ENCODE measurements at regions not wholly inside any gene's neighbourhood (a gene's known extent, or its start where the extent isn't known, plus 50 kb on each side); places are given as distances from the start of the nearest gene placed in this dataset.
"Not testable (repeated sequence)": the region's sequence is repeated elsewhere in the genome, so short reads cannot be mapped to it uniquely, and the experiment has no call there.

DNA sequence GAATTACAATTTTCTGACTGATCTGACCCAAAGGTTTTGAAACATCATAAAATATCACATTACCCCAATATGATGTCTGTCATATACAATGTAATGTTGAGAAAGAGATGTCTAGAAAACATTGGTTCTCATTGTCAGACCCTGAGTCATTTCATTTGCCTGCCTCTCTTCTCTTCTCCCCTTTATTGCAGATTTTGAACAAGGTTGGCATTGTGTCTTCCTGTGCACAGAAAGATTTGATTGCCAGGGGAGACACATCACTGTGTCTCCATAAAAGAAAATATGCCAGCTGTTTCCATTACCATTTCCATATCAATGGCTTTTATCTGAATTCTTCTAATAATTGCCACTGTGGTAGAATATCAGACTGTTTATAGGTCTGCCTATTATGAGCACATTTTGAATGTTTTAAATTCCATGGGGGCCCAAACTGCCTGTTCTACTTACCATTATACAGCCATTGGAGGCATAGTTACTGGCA is 65.6 kb downstream of the IFI44 start:
- no peak for DNase-seq

DNA sequence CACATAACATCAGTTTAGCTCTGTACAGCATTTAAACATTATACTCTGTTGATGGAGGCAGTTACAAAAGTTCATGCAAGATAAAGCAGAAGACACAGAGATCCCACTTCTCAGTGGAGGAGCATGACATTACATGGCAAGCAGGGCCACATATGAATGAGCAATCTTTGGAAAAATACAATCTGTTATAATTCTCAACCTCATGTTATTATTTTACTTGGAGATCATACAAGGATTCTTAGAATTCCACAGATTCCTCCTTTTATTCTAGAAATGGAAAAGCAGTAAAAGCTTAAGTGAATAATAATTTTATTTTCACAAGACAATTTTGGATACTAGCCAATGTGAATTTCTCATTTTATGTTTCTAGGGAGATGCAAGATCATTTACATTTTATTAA is 66.6 kb downstream of the IFI44 start:
- DNase-seq: no peak

DNA sequence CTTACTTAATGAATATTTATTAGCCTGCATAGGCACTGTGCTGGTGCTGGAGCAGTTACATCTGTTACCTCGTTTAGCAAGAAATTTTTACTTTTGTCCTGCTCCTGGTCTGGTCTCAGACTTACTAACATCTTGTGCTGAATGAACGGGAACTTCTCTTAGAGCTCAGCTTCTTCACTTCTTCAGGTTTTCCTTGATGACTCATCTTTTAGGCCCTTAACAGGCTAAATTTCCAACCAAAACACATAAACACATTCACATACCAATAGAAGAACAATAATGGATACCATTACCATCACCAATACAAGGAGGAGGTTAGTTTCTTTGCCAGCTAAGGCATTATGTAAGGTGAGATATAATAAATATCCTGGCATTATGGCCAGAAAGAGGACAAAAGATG is 68.9 kb downstream of the IFI44 start:
- DNase-seq: no peak

DNA sequence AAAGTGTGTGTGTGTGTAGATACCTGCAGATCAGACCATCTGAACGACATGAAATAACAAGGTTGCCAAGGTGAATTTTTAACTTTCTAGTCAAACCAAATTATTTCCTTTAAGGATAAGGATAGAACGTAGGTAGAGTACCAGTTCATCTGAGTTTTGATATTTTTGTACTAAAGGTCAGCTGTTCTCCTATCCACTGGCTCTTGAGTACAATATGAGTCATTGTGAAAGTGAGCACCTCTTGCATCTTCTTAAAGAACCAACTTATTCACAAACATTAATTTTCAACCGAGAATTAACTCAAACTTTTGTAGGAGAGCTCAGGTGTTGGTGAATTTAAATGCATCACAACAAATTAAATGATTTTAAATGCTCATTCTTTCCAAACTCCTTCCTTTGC is 71.5 kb downstream of the IFI44 start:
- DNase-seq: no peak

DNA sequence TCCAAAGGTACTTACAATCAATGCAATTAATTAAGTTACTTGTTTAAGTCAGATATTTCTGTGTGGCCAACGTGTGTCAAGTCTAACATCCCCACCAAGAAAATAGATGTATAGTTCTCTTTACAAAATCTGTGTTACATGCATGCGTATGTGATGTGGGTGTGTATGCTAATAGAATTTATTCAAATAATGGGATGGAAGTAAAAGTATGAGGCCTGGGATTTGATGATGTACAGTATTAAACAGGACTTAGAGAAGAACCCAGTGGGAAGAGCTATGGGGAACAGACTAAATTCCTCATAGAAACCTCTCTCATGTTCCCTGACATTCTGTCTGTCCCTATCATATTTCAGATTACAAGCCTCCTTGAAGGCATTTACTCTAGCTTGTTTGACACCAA is 72.5 kb downstream of the IFI44 start:
- DNase-seq: no peak

DNA sequence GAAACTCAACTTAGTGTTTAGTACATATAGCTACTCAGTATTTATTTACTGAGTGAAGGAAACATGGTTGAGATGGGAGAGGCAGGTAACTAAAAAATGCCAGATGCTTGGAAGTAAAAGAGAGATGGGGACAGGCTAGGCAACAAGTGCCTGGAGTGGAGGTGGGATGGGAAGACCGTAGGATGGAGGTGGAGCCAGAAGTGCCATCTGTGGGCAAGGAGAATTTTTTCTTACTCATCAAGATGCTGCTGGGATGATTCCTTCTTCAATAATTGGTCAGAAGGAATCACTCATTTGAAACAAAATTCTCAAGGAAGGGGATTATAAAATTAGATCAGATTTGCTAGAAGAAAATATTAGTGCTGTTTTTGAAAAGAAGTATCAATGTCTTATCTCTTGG is 72.9 kb downstream of the IFI44 start:
- DNase-seq: no peak

DNA sequence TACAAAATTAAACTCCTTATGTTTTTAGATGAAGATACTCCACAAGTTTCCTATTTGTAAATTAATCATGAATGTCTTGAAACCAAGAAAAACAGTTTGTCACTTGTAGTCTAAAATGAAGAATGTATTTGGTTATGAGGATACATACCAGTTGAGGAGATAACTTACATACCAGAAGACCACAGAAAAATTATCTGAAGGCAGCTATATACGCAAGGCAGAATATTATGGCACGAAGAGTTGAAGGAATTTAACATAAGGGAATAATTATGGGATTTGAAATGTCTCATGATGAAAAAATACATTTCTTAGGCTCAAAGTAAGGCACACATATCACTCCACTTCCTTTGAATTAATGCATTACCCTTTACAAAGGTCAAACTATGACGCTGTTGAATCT is 73.3 kb downstream of the IFI44 start:
- DNase-seq: no peak

DNA sequence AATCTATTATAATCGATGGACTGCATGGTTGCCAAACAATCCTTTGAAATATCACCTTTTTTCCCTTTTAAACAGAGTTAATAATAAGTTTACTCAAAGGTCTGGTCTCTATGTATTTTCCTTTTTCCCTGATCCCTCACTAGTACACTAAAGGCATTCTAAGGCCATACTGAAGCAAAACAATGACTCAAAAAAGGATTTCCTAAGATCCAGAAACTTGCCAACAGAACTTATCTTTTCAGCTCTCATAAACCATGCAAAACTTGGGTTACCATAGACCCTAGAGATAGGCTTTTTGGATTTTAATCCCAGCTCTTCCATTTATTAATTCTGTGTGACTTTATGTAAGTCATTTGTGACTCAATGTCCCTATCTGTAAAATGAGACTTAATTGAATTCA is 77.1 kb downstream of the IFI44 start:
- no peak for DNase-seq

DNA sequence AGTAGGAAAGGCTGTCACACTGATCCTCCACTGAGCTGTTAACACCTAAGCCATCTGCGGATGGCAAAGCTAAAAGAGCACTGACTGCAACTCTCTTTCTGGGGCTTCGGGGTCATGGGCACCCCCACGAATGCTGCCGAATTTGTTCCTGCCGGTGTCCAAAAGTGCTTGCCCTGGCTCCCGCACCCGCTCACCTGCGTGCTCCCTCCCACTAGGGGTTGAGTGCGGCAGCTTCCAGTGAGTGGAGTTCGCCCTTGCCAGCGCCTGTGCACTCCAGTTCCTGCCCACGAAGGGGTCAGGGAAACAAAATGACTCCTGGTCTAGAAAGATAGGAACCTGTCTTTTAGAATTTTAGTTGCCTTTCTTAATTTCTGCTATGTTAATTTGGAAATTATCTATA is 78.7 kb downstream of the IFI44 start:
- no peak for DNase-seq

DNA sequence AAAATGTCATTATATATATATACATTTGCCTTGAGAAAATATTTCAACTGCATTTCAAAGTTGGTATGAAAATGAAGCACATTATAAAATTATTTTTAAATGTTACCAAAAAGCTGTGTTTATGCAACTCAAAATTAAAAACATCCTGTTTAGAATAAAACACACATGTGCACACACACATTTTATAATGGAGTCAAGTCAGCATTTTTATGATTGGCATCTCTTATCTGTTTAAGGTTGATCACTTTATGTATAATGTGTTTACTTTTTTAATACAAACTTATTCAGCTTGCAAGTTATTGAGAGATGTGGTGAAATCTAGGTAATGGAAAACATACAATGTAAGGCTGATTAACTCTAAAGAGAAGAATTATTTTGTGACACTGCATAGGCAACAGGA is 80.4 kb downstream of the IFI44 start:
- DNase-seq: no peak

DNA sequence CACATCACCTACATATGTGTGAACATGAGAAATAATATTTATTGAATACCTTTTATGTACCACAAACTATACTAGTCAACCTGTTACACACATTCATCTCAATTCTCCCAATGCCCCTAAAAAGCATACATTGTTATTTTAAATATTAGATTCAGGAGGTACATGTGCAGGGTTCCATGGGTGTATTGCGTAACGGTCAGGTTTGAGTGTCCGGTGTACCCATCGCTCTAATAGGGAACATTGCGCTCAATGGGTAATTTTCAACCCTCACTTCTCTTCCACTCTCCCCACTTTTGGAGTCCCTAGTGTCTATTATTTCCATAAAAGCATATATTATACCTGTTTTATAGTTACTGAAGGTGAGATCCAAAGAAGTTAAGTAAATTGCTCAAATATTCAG is 82.0 kb downstream of the IFI44 start:
- no peak for DNase-seq

DNA sequence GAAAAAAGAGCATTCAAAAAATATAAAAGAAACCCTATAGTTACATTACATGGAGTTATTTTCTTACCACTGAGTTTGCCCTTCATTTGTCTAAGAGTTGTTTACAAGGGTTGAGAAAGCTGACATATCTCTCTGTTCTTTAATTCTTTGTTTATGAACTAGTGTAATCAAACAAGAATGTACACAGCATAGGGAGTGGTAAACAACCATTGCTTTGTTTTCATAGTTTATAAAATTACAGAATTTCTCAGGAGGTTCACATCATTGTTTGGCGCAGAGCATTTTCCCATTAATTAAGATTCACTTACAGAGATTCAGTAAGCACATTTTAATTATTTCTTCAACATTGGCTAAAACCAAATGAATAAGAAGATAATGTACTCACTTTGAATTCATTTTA is 87.6 kb downstream of the IFI44 start:
- DNase-seq: no peak

DNA sequence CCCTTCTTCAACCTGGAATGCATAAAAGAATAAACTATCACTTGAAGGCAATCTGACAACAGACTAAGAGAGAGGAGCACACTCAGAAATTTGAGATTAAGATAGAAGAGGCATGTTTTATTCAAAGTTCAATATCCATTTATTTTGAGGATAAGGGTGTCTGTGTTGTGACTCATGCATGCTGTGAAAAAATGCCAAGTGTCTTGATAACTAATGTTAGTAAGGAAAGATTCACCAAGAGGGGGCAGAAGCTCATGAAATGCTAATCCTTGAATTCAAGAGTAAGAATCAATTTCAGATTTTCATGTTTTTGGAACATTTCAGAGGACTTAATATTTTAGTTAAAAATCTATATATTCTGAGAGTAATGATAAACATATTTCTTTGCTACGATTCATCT is 94.0 kb downstream of the IFI44 start:
- DNase-seq: no peak

DNA sequence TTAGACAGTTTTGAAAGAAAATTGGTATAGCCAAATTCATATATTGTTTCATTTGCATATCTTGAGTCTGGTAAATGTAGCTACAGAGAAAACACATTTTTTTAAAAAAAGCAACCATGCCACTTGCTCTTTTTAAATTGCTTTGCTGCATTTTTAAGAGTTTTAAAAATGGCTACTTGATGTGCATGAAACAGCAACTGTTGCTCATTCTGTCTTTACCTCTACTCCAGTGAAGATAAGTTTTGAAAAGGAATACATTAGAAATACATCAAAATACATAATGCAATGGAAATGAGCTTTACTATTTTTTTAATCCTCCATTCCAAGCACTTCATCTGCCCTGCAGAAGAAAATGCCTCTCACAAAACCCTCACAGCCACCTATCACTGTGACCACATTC is 95.5 kb downstream of the IFI44 start:
- DNase-seq: no peak

DNA sequence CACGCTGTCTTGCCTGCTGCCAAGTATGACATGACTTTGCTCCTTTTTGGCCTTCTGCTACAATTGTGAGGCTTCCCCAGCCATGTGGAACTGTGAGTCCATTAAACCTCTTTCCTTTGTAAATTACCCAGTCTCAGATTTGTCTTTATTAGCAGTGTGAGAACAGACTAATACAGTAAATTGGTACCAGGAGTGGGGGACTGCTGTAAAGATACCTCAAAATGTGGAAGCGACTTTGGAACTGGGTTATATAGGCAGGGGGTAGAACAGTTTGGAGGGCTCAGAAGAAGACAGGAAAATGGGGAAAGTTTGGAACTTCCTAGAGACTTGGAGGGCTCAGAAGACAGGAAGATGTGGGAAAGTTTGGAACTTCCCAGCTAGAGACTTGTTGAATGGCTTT is 104.0 kb downstream of the IFI44 start:
- DNase-seq: not testable (repeated sequence)

DNA sequence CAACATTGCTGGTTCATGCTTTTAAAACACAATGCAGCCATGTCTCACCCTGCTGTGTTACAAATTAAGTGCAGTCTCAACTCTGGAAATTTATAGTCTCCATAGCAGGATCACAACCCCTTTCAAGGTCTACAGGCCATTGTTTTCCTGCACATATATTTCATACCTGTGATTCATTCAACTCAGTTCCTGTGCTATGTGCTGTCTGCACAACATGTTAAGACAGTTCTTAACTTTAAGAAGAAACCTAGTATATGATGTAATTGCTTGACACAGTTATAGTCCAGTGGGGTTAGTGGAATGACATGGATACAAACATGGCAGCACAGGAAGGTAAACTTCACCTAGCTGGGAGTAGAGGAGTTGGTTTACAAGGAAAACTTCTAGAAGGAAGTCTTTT is 106.4 kb downstream of the IFI44 start:
- DNase-seq: no peak

DNA sequence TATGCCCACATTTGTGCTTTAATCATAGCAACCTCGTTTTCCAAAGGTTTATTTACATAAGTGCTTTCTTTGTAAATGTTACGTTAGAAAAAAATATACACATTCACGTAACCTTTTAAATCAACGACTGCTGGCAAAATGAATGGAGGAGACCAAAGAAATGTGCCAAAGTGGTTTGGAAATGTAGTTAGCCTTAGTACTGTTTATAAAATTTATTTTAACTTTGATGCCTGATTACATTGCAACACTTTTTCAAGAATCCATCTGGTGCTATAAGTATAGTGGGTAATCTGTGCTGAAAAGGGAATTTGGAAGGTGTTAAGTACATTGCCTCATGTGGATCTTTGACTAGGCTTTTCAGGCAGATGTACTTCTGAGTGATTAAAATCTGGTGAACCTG is 108.9 kb downstream of the IFI44 start:
- DNase-seq: no peak

DNA sequence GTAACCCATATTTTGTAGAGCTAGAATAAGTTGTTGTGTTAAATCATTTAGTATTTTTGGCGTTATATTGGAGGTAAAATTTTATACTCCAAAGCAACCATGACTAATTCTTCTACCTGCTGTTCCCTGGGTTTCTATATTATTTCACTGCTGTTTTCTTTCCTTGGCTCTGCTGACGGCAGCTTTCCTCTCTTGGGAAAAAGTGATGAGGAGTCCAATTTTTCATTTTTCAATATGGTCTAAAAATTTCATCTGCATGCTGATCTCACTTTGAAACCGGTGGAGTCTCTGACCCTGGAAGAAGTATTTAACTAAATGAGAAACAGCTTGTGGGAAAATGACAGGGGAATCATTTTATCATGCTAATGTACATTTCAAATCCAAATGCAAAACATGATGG is 110.2 kb downstream of the IFI44 start:
- no peak for DNase-seq

DNA sequence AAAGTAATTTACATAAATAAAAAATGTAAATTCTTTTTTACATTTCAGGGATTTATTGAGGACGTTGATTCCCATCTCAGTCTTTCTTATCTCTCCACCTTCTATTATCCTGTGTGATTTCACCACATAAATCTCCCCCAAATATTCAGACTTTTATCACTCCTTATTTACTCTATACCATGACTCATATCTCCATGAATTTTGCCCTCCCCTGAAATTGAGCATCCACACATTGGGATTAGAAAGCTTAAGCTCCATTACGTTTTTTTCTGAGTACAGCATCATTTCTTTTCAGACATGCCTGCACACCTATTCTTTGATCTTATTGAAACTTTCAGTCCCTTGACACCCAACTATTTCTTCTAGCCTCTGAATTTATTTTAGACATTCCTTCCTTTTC is 111.2 kb downstream of the IFI44 start:
- no peak for DNase-seq

DNA sequence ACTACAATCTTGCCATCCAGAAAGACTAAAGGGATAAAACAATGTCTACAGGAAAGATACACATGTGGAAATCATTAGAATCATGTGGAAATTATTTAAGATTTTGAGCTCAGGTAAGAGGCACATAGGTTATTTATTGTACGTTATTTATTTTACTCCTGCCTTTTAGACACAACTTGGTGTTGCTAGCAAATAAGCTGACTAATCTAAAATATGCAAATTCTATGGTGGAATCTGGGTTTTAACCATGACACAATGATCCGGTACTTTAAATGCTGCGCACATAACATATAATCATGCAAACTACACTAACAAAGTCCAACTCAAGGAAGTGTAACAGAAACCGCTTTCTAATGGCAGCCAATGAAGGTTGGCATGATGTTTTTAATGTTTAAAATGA is 112.5 kb downstream of the IFI44 start:
- DNase-seq: no peak

DNA sequence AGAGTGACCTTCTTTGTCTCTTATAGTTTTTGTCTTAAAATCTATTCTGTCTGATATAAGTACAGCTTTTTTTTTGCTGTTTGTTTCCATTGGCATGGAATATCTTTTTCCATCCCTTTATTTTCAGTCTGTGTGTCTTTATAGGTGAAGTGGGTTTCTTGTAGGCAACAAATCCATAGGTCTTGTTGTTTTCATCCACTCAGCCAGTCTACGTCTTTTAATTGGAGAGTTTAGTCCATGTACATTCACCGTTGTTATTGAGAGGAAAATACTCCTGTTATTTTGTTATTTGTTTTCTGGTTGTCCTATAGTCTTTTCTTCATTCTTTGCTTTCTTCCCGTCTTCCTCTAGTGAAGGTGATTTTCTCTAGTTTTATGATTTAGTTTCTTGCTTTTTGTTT is 115.9 kb downstream of the IFI44 start:
- DNase-seq: no peak

DNA sequence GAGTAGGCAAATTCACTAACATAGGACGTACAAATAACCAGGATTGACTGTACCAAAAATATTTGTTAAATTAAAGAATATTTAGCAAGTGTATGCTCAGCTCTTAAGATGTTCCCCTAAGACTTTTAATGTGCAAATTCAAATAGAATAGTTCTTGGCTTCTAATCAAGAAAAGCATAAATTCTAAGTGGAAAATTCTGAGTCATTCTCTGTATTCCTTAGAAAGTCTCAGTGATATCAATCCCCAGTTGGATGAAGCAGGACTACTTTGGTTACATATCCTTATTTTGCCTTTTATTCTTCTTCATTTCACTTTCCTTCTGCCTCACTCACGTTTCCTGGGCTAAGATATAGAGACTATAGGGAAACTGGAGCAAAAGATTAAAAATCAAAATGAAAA is 130.2 kb downstream of the IFI44 start:
- DNase-seq: no peak

DNA sequence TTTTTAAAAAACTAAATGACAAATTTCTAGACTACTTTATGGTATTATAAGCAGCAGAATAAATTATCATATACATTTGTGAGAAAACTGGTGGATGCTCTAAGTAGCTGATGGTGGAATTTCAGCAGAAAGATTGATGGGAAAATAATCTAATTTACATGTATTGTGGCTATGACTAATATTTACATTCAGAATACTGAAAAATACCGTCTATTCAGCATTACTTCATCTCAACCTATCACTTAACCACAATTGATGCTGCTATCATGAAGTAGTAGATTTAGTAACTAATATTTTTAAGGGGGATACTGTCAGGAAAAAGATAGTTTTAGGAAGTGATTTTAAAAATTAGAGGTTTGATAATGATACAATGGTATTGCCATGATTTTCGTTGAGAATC is 137.9 kb downstream of the IFI44 start:
- no peak for DNase-seq

DNA sequence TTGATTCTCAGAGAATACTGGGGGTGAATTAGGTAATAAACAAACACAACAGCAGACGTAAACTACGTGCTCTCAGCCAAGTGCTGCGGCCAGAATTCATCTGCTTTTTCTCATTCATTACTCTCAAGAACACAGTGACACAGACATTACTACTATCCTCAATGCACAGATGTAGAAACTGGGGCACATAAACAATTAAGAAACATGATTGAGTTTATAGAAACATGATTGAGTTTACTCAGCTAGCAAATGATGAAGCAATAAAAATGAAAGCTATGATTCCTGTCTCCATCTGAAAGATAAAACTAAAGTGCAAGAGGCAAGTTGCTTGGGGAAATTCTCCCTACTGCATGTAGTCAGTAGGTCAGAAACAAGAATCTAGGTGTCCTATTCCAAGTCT is 140.5 kb downstream of the IFI44 start:
- DNase-seq: no peak

DNA sequence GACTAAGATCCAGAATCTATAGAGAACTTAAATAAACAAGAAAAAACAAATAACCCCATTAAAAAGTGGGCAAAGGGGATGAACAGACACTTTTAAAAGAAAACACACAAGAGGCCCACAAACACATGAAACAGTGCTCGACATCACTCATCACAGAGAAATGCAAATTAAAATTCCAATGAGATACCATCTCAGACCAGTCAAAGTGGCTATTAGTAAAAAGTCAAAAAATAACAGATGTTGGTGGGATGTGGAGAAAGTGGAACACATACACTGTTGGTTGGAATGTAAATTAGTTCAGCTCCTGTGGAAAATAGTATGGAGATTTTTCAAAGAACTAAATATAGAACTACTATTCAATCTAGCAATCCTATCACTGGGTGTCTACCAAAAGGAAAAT is 143.1 kb downstream of the IFI44 start:
- no peak for DNase-seq

DNA sequence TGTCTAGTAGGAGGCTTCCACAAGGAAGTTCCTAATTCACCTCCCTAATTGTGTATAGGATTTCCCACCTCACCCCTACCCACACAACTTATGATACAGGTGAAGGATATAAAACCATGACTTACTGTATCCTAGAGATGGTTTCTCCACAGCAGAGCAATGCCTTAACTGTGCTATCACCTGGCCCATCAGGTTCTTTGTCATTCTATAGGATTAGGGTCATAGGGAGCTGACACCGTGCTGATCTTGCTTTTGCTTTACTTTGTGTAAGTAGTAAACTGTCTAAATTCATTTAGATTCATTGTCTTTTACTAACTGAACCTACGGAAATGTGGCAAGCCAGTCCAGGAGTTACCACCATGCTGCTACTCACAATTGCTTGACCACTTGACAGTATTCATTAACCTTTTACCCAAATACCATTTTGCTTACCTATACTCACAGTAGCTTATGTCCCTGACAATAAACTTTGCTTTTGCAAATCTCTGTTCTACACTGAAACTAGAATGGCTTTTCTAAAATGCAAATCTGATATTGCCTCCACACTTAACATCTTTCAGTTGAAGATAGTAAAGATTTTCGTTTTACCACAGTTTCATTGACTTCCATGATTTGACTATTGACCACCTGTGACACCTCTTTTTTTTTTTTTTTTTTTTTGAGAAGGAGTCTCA is 147.6 kb downstream of the IFI44 start:
- no peak for DNase-seq

All from NCI-H1436 (cell line).